Middle frontal gyrus (tissue), 1 donor: ENCODE measurements at regions not wholly inside any gene's neighbourhood (a gene's known extent, or its start where the extent isn't known, plus 50 kb on each side); places are given as distances from the start of the nearest gene placed in this dataset.
"Not testable (repeated sequence)": the region's sequence is repeated elsewhere in the genome, so short reads cannot be mapped to it uniquely, and the experiment has no call there.

Source experiments
- DNase-seq: peaks from one replicate; pipeline ENCODE4 v3.0.0-alpha.2; 2015; ENCODE audit warnings: low spot score; ENCODE audit errors: extremely low spot score

DNA sequence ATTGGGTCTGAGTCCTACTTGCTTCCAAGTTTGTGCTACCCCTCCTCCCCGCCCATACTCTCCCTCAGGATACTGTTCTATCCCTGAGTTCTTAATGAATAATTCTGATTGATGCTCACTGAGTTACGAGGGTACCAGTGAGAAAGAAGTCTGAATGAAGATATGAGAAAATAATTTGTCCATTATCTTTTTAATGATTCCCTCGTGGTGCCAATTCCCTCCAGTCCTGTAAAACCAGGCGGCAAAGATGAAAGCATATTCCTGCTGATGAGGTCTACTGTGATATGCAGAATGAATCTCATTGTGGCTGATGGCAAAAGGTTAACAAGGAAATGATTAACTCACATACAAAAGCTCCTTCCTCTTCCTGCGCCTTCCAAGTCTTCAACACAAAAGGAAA lies 650.2 kb upstream of the SLC39A10 start:
- DNase-seq = no peak

DNA sequence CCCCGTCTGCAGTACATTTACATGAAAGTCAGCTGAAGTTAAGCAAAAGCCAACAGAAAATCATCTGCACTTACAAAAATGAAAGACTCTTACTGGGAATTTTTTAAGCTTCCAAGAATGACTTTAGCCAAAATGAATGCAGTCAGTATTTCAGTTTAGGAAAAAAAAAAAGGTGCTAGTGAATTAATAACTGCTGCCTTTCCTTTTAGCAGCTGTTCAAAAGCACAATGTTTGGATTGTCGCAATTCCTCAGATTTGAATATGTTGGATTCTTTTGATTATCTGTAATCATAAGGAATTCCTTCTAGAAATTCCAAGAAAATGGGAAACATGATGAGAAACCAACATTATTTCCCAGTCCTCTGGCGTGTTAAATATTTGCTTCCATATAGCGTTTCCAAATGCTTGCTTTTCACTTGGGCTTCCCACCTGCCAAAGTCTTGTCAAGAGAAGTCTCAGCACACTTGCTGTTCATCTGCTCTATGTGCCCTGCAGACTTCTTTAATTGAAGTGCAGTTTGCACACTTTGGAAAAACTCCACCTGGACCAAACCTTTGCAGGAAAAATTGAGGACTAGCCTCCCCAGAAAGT lies 653.0 kb upstream of the SLC39A10 start:
- no peak for DNase-seq

DNA sequence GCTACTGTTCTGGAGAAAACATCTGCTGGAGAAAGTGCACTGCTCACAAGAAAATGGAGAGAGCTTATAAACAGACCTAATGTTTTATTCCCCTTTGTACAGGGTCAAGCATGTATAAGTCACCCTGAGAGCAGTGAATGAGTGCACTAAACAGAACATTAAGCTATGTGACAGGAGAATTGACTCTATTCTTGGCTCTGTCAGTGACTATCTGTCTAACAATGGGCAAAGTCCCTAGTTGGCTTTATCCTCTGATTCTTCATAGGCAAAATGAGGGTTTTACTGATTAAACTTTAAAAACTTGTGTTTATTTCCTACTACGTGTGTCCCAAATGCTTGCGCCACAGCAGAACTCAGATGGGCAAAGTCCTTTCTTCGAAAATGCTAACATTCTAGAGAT lies 655.1 kb upstream of the SLC39A10 start:
- DNase-seq = no peak

DNA sequence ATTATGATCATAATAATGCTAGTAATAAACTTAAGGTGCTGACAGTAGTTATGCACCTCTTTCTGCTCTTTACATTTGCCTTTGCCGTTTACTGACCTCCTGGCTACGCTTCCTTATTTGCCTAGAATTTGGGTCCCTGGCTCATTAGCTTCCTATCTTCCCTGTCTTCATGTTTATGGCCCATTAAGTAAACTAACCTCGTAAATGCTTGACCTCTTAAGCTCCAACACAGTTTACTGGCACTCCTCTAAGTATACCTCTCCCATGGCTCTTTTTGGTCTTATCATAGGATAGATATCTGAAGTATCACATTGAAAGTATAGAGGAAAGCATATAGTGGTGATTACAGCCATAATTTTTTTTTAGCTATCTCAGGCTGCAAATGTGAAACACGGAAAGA lies 657.3 kb upstream of the SLC39A10 start:
- DNase-seq = no peak

DNA sequence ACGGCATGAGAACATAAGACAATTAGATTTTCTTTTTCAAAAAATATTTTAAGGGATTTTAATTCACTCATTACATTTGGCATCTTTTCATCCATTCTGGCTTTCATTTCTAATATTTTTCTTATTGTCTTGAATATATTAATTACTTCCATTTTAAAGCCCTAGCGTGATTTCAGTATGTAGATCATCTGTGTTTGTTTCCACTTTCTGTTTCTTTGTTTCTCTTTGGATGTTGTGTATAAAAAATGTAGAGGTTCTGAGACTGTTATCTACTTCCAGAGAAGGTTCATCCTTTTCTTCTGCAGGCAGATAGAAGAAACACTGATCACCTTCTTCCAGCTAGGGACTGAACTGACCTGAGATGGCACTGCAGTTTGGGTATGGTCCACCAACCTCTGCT lies 664.4 kb upstream of the SLC39A10 start:
- DNase-seq = no peak

DNA sequence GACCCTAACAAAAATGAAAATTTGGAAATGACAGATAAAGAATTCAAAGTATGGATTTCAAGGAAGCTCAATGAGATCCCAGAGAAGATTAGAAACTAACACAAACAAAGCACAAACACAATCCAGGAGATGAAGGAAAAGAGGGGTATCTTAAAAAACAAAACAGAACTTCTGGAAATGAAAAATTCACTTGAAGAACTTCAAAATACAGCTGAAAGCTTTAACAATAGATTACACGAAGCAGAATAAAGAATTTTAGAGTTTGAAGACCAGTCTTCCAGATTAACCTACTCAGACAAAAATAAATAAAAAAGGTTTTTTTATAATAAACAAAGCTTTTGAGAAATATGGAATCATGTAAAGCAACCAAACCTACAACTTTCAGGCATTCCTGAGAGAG lies 671.8 kb upstream of the SLC39A10 start:
- no peak for DNase-seq

DNA sequence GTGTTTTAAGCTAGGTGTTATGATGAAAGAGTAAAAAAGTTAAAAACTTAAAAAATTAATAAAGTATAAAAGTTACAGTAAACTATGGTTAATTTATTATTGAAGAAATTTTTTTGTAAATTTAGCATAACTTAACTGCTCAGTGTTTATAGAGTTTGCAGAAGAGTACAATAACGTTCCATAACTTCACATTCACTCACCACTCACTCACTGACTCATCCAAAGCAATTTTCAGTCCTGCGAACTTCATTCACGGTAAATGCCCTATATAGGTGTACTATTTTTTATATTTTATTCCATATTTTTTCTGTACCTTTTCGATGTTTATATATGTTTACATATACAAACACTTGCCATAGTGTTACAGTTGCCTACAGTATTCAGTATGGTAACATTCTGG lies 694.8 kb upstream of the SLC39A10 start:
- DNase-seq = no peak

DNA sequence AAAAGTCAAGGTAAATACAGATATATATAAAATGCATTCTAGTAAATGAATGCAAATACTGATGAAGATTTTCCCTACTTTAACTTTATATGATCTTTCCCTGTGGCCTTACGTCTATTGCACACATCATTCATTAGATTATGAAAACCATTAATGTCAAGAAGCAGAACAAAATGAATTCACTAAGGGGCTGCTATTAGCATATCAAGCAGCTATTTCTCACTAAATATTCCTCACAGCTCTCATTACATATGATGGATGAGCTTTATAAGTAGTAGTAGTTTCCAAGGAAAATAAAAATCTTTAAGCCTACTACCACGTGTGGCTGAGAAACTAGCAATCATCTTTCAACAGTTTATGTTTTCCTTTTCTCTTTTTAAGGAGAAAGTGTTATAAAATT lies 702.8 kb upstream of the SLC39A10 start:
- no peak for DNase-seq

DNA sequence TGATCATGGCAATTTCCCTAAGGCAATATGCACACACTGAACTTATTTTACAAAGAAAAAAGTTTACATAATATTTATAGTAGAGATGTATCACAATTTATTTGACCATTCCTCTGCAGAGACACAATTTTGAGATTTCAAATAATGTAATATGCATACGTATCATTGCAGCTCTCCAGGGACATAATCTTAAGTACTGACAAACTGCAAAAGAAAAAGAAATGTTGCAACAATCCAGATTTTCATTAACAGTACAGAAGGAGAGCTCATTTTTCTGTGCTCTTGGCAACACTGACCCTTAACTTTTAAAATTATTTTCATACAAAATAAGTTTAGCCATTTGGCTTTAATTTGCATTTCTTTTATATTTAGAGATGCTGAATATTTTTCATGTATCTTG lies 710.2 kb upstream of the SLC39A10 start:
- DNase-seq = no peak

DNA sequence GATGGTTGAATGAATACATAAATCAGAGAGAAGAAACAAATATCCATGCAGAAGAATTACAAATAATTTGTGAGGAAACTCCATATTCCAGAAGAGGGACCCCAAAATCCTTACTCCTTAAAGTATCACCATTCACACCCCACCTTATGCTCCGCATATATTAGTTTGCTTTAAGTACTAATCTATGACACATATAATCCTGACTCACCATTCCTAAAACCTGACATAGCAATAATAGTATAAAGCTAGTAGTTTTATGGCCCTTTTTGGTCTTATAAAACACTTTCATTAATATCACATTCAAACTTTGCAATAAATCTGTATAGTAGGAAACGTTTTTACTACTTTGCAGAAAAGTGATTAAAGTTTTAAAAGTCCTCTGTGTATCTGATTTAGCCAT lies 719.0 kb upstream of the SLC39A10 start:
- DNase-seq = no peak

DNA sequence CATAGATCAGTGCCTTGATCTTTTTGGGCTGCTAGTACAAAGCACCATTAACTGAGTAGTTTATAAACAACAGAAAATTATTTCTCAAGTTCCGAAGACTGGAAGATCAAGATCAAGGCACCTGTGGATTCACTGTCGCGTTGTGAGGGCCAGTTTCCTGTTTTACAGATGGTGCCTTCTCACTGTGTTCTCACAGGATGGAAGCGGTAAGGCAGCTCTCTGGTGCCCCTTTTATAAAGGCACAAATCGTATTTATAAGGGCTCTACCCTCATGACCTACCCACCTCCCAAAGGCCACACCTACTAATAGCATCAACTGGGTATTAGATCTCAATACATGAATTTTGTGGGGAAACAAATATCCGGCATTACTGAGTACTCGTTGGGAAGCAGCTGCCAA lies 729.5 kb upstream of the SLC39A10 start:
- no peak for DNase-seq

DNA sequence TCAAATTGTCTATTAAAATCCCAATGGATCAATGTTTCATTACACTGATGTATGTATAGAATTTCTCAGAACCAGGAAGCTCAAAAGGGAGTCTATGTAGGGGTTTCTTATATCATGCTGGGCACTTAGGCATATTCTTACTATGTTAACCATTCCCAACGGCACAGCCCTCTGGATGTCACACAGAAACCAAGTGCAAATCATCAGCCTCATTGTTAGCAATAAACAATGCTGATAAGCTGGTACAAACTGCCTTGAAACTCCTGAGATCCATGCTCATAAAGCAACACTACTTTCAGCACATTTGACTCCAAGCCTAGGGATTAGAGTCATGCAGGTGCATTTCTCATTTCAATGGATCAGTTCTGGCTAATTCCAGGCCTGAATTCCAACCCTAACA lies 730.2 kb upstream of the SLC39A10 start:
- no peak for DNase-seq

DNA sequence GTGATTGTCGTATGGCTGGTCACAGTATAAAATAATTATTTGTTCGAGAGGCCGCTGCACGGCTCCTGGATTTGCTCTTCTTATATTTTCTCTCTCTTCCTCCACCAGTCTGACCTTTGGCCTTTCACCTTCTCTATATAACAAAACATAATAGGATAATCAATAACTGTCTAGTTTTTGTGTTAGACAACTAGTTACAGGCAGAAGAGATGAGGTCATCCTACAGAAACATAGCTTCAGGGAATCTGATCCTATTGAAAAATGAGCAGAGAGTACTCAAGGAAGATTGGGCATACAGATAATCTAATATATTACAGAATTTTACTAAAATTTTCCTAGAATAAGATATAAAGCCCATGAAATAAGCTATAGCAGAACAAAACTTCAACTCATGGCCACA lies 731.3 kb upstream of the SLC39A10 start:
- DNase-seq = no peak

DNA sequence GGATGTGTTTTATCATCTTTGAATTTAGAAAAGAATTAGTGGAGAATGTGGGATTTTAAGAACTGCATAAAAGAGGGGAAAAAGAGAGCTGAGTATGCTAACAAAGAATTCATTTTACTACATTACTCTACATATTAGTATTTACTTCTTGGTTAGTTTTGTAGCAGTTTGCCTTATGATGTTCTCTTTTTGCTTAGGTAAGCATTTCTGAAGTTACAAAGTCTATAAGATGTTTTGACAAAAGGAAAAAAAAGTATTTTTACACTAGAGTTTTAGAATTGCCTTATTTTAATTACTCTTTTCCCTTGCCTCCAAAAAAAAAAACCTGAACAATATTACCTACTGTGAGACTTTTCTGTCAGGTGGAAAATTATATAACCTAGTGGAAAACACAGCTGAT lies 739.5 kb upstream of the SLC39A10 start:
- DNase-seq = no peak

DNA sequence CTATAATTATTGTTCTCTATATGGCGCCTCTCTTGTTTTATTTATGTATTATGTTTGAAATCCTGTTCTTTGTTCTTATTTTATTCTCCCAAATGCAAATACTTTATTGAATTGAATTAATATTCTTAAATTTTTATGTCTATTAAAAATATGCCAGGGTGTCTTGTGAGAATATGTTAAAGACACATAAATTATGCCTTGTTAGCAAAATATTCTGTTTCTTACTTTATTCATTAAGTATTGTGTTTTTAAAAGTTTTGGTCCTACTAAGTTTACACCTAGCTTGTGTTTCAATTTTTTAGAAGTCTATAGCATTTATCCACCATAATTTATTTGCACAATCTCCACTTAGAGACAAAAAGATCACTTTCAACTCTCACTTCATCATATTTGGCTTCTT lies 741.5 kb upstream of the SLC39A10 start:
- no peak for DNase-seq

DNA sequence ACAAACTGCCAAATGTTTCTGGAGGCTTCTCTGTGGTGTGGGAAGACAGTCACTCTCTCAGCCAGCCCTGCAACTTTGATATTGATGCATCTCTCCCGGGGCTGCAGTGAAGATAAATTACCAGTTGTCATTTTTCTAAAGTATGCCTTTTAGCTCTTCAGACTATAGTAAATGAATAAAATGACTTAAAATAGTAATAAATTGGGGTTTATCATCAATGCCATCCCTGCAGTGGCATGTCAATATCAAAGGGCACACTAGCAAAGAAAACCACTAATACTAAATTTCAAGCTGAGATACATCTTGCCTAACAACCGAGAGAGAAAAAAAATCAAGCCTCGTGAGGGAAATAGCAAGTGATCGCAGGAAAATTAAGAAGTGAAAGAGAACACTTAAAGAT lies 749.5 kb upstream of the SLC39A10 start:
- DNase-seq = no peak

DNA sequence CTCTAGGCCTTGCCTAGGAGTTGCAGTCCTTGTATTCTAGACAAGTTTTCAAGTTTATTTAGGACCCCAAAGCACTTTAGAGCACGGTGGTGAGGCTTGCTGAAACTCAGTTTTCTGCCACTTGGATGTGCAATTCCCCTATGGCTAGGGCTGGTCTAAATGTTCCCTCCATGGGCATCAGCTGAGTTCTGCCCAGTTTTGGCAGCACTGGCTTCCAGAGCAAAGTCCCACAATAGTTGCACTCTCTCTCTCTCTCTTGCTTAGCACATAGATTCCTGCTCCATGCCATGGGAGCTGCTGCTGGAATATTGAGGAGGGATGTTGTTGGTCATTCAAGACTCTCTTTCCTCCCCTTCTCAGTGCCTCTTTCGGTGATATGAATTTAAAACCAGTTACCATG lies 760.2 kb upstream of the SLC39A10 start:
- DNase-seq = no peak

DNA sequence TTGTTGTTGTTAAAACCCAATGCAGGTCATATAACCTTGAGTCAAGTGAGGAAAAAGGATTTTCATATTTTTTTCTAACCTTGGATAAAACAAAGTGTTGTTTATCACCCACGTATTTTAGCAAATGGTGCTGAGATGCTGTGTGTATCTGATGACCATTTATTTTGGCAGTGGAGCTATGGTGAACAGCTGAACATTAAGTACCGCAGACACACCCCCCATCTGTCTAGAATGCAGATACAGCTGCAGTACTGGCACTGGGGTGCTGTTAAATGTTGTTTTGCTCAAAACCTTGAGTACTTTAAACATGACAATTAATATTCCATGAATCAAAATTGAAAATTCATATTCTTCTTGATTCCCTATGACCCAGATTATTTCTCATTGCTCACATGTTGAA lies 773.3 kb upstream of the SLC39A10 start:
- DNase-seq = no peak

DNA sequence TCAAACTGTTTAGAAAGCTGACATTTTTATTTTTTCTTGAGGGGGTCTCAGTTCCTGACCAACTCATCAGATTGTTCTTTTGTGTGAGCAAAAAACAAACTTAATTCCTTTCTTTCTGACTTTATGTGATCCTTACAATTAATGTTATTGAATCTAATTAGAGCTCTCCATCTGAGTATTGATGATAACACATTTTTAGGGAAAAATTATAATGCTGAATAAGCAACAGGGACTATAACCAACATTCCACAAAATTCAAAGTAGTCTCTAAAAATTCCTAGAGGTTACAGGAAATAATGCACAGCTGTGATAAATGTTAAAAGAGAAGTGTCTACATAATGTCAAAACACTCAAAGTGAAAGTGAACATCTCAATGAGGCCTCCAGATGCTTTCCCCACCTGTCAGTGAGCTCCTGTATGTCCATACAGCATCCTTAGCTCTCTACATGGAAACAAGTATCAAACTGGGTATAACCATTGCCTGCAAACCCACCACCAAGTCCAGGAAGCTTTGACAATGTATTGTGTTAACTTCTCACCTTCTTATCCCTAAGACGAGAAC lies 786.0 kb upstream of the SLC39A10 start:
- no peak for DNase-seq

DNA sequence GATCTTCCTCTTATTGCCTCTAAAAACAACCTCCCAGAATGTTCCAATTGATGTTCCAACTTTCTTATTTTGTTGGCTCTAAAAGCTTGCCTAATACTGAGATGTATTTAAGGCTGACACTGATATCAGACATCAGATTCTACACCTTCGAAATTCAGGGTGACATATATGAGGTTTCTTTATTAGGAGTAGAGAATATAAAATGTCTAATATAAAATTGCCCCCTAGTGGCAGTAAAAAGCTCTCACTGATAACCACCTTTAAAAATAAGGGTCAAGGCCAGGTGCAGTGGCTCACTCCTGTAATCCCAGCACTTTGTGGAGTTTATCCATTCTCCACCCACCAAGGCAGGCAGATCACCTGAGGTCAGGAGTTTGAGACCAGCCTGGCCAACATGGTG lies 789.7 kb upstream of the SLC39A10 start:
- no peak for DNase-seq

DNA sequence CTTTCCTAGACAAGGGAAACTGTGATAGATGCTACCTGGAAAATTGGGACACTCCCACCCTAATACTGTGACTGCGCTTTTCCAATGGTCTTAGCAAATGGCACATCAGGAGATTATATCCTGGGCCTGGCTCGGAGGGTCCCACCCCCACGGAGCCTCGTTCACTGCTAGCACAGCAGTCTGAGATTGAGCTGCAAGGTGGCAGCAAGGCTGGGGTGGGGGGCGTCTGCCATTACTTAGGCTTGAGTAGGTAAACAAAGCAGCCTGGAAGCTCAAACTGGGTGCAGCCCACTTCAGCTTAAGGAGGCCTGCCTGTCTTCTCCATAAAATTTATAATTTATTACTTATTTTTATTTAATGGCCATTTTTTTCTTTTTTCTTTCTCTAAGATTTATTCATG lies 802.1 kb upstream of the SLC39A10 start:
- no peak for DNase-seq

DNA sequence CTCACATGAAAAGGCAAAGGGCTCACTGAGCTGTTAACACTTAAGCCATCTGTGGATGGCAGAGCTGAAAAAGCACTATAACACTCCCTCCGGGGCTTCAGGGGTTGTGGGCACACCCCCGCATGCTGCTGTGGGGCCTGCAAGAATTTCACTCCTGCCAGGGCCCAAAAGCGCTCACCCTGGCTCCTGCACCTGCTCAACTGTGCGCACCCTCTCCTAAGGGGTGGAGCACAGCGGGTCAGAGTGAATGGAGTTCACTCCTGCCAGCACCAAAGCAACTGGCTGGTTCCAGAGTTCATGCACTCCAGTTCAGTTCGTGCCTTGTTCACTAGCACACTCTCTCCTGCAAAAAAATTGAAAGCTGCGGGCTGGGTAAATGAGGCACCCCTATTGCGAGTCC lies 814.2 kb upstream of the SLC39A10 start:
- DNase-seq = no peak

DNA sequence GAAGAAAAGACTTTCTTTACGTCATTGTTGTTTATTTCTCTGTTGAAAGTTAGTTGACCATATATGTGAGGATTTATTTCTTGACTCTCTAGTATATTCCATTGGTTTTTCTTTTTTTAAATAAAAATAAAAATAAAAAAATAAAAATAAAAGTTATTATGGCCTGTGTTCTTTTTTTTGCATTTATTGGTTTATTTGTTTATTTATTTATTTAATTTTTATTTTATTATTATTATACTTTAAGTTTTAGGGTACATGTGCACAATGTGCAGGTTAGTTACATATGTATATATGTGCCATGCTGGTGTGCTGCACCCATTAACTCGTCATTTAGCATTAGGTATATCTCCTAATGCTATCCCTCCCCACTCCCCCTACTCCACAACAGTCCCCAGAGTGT lies 822.7 kb upstream of the SLC39A10 start:
- not testable (repeated sequence) for DNase-seq

DNA sequence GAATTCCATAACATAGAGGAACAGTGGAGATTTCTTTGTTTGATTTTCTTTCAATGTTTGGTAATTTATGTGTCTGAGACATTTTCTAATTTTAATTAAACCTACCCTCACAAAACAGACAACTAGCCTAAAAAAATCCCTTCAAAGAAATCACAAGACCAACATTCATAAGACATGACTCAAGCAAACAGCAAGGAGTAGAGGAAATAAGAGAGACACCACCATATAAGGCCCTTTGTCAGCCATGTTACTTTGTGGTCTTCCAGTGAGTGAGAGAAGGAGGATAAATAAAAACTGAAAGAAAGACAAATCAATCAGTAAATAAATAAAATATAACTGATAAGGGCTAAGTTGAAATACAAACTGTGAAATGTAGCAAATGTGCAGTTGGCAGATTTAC lies 830.8 kb upstream of the SLC39A10 start:
- DNase-seq = no peak
